ENCODE measurements at regions not wholly inside any gene's neighbourhood (a gene's known extent, or its start where the extent isn't known, plus 50 kb on each side); places are given as distances from the start of the nearest gene placed in this dataset.

GRCh38 chr7:13682626-13683025 is 306.8 kb downstream of the ETV1 start:
- intact Hi-C loops (cut with micrococcal nuclease): no loop called here
- no peak overlapping the region for H3K27ac Mint-ChIP-seq
- H3K9me3 Mint-ChIP-seq: peaks cover 3% of the 10 kb centered on the region
- no peak overlapping the region for H3K4me3 Mint-ChIP-seq (ENCODE audit: low read depth)
- no peaks in the 10 kb centered on the region for H3K4me1 Mint-ChIP-seq (ENCODE audit: low read depth)
- no peak for DNase-seq (ENCODE audit: low spot score)
- no peaks in the 10 kb centered on the region for H3K27me3 Mint-ChIP-seq (ENCODE audit: low read depth)
- H3K36me3 Mint-ChIP-seq (ENCODE audit: low read depth): no peaks in the 10 kb centered on the region

- H3K36me3 Mint-ChIP-seq (ENCODE audit: low read depth): no peaks in the 10 kb centered on the region
- no peak overlapping the region for H3K4me3 Mint-ChIP-seq (ENCODE audit: low read depth)
- H3K9me3 Mint-ChIP-seq: no peaks in the 10 kb centered on the region
- no peak overlapping the region for H3K27ac Mint-ChIP-seq
- H3K4me1 Mint-ChIP-seq (ENCODE audit: low read depth): no peaks in the 10 kb centered on the region
- intact Hi-C loops (cut with micrococcal nuclease): no loop called here
- no peak for DNase-seq (ENCODE audit: low spot score)
- no peaks in the 10 kb centered on the region for H3K27me3 Mint-ChIP-seq (ENCODE audit: low read depth)
Observed at GRCh38 chr7:13687500-13687899, 302.0 kb downstream of the ETV1 start.

GRCh38 chr7:13692548-13692947 is 296.9 kb downstream of the ETV1 start:
- no peaks in the 10 kb centered on the region for H3K9me3 Mint-ChIP-seq
- no peaks in the 10 kb centered on the region for H3K36me3 Mint-ChIP-seq (ENCODE audit: low read depth)
- intact Hi-C loops (cut with micrococcal nuclease): no loop called here
- H3K27ac Mint-ChIP-seq: no peak overlapping the region
- DNase-seq (ENCODE audit: low spot score): no peak
- no peak overlapping the region for H3K4me3 Mint-ChIP-seq (ENCODE audit: low read depth)
- H3K4me1 Mint-ChIP-seq (ENCODE audit: low read depth): no peaks in the 10 kb centered on the region
- H3K27me3 Mint-ChIP-seq (ENCODE audit: low read depth): no peaks in the 10 kb centered on the region

GRCh38 chr7:13702251-13702650 is 287.2 kb downstream of the ETV1 start:
- no peaks in the 10 kb centered on the region for H3K36me3 Mint-ChIP-seq (ENCODE audit: low read depth)

DNA sequence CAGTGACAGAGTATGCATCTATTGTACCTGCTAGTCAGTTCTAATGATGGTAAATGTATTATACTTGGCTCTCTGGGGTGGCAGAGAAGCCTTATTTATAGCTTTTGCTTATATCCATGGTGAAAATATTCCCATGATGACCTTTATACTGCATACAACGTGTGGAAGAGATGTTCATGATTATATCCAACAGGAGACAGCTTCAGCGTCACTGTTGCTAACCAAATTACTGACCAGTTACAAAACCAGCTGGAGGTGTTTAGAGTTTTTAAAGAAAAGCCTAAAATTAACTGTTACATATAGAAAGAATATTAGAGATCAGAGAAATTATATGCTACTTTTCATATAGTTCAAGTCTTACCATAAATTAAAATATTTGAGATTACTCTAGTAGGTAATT is 280.8 kb downstream of the ETV1 start:
- no peaks in the 10 kb centered on the region for H3K36me3 Mint-ChIP-seq (ENCODE audit: low read depth)
- DNase-seq (ENCODE audit: low spot score): no peak
- intact Hi-C loops (cut with micrococcal nuclease): no loop called here
- H3K27ac Mint-ChIP-seq: no peak overlapping the region
- H3K4me1 Mint-ChIP-seq (ENCODE audit: low read depth): no peaks in the 10 kb centered on the region
- H3K4me3 Mint-ChIP-seq (ENCODE audit: low read depth): no peak overlapping the region
- peaks cover 14% of the 10 kb centered on the region for H3K9me3 Mint-ChIP-seq
- no peaks in the 10 kb centered on the region for H3K27me3 Mint-ChIP-seq (ENCODE audit: low read depth)

More at GRCh38 chr7:13702251-13702650, 287.2 kb downstream of the ETV1 start:
- Mint-ChIP-seq H3K4me3 (ENCODE audit: low read depth) (no peak overlapping the region), H3K27me3 (ENCODE audit: low read depth) (no peaks in the 10 kb centered on the region), H3K4me1 (ENCODE audit: low read depth) (no peaks in the 10 kb centered on the region), H3K9me3 (peaks cover 14% of the 10 kb centered on the region), H3K27ac (no peak overlapping the region)
- intact Hi-C loops (cut with micrococcal nuclease): no loop called here
- no peak for DNase-seq (ENCODE audit: low spot score)

- H3K4me1 Mint-ChIP-seq (ENCODE audit: low read depth): no peaks in the 10 kb centered on the region
- H3K27ac Mint-ChIP-seq: no peak overlapping the region
- H3K4me3 Mint-ChIP-seq (ENCODE audit: low read depth): no peak overlapping the region
- no peaks in the 10 kb centered on the region for H3K27me3 Mint-ChIP-seq (ENCODE audit: low read depth)
- intact Hi-C loops (cut with micrococcal nuclease): no loop called here
- no peak for DNase-seq (ENCODE audit: low spot score)
- peaks cover 18% of the 10 kb centered on the region for H3K9me3 Mint-ChIP-seq
- H3K36me3 Mint-ChIP-seq (ENCODE audit: low read depth): no peaks in the 10 kb centered on the region
Observed at GRCh38 chr7:13713092-13713491, 276.4 kb downstream of the ETV1 start.

GRCh38 chr7:13715534-13715933 is 273.9 kb downstream of the ETV1 start:
- Mint-ChIP-seq H3K4me1 (ENCODE audit: low read depth) (no peaks in the 10 kb centered on the region), H3K27ac (no peak overlapping the region), H3K36me3 (ENCODE audit: low read depth) (no peaks in the 10 kb centered on the region), H3K9me3 (peaks cover 18% of the 10 kb centered on the region), H3K4me3 (ENCODE audit: low read depth) (no peak overlapping the region), H3K27me3 (ENCODE audit: low read depth) (no peaks in the 10 kb centered on the region)
- intact Hi-C loops (cut with micrococcal nuclease): no loop called here
- DNase-seq (ENCODE audit: low spot score): no peak

- DNase-seq (ENCODE audit: low spot score): no peak
- intact Hi-C loops (cut with micrococcal nuclease): no loop called here
- peaks cover 10% of the 10 kb centered on the region for H3K9me3 Mint-ChIP-seq
- no peaks in the 10 kb centered on the region for H3K27me3 Mint-ChIP-seq (ENCODE audit: low read depth)
- H3K4me3 Mint-ChIP-seq (ENCODE audit: low read depth): no peak overlapping the region
- no peaks in the 10 kb centered on the region for H3K4me1 Mint-ChIP-seq (ENCODE audit: low read depth)
- no peaks in the 10 kb centered on the region for H3K36me3 Mint-ChIP-seq (ENCODE audit: low read depth)
- no peak overlapping the region for H3K27ac Mint-ChIP-seq
Observed at GRCh38 chr7:13717031-13717430, 272.4 kb downstream of the ETV1 start.

- Mint-ChIP-seq H3K36me3 (ENCODE audit: low read depth) (no peaks in the 10 kb centered on the region), H3K27me3 (ENCODE audit: low read depth) (no peaks in the 10 kb centered on the region), H3K4me3 (ENCODE audit: low read depth) (no peak overlapping the region), H3K4me1 (ENCODE audit: low read depth) (no peaks in the 10 kb centered on the region), H3K9me3 (no peaks in the 10 kb centered on the region), H3K27ac (no peak overlapping the region)
- intact Hi-C loops (cut with micrococcal nuclease): no loop called here
- no peak for DNase-seq (ENCODE audit: low spot score)
Observed at GRCh38 chr7:13724191-13724976, 265.1 kb downstream of the ETV1 start.

- Mint-ChIP-seq H3K4me3 (ENCODE audit: low read depth) (no peak overlapping the region), H3K36me3 (ENCODE audit: low read depth) (no peaks in the 10 kb centered on the region), H3K27ac (no peak overlapping the region), H3K4me1 (ENCODE audit: low read depth) (no peaks in the 10 kb centered on the region), H3K27me3 (ENCODE audit: low read depth) (no peaks in the 10 kb centered on the region), H3K9me3 (no peaks in the 10 kb centered on the region)
- no peak for DNase-seq (ENCODE audit: low spot score)
- intact Hi-C loops (cut with micrococcal nuclease): no loop called here
Observed at GRCh38 chr7:13724977-13725566, 264.4 kb downstream of the ETV1 start.

DNA sequence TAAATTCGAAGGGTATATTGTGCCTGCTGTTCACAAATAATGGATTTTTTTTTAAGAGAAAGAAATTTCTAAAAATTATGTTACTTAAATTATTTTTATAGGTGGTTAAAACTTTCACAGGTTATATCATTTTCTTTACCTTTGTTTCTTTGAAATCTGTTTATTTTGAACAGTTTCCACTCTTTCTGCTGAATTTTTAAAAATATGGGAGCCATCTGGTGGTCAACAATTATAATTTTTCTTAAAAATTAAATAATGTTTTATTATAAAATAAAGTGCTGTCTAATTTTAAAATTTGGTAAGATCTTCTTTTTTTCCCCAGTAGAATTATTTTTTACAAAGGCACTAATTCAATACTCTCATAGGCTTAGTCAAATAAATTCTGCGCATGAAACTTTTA is 263.9 kb downstream of the ETV1 start:
- intact Hi-C loops (cut with micrococcal nuclease): no loop called here
- H3K4me3 Mint-ChIP-seq (ENCODE audit: low read depth): no peak overlapping the region
- H3K9me3 Mint-ChIP-seq: no peaks in the 10 kb centered on the region
- no peak overlapping the region for H3K27ac Mint-ChIP-seq
- DNase-seq (ENCODE audit: low spot score): no peak
- H3K36me3 Mint-ChIP-seq (ENCODE audit: low read depth): no peaks in the 10 kb centered on the region
- H3K27me3 Mint-ChIP-seq (ENCODE audit: low read depth): no peaks in the 10 kb centered on the region
- H3K4me1 Mint-ChIP-seq (ENCODE audit: low read depth): no peaks in the 10 kb centered on the region

- intact Hi-C loops (cut with micrococcal nuclease): no loop called here
- no peak overlapping the region for H3K4me3 Mint-ChIP-seq (ENCODE audit: low read depth)
Observed at GRCh38 chr7:13727279-13727678, 262.2 kb downstream of the ETV1 start.

DNA sequence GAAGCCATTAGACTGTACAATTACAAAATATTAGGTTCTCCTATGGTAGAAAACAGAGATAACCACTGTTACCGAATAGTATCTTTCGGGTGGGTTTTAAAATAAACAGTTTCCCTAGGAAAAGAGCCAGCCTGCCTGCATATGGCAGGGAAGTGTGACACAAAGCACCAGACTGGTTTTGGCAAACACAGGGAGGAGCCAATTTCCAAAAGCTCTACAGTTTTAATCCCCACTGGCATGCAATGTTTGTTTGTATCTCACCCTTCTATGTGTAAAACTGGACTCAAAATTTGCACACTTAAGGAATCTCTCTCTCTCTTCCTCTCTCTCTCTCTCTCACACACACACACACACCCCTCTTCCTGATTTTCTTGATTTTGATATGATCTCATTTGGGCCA is 261.7 kb downstream of the ETV1 start:
- Mint-ChIP-seq H3K9me3 (no peaks in the 10 kb centered on the region), H3K36me3 (ENCODE audit: low read depth) (no peaks in the 10 kb centered on the region), H3K4me3 (ENCODE audit: low read depth) (no peak overlapping the region), H3K27me3 (ENCODE audit: low read depth) (no peaks in the 10 kb centered on the region), H3K27ac (no peak overlapping the region), H3K4me1 (ENCODE audit: low read depth) (no peaks in the 10 kb centered on the region)
- DNase-seq (ENCODE audit: low spot score): no peak
- intact Hi-C loops (cut with micrococcal nuclease): no loop called here

More at GRCh38 chr7:13727279-13727678, 262.2 kb downstream of the ETV1 start:
- H3K27me3 Mint-ChIP-seq (ENCODE audit: low read depth): no peaks in the 10 kb centered on the region
- H3K4me1 Mint-ChIP-seq (ENCODE audit: low read depth): no peaks in the 10 kb centered on the region
- H3K36me3 Mint-ChIP-seq (ENCODE audit: low read depth): no peaks in the 10 kb centered on the region
- no peak overlapping the region for H3K27ac Mint-ChIP-seq
- no peak for DNase-seq (ENCODE audit: low spot score)
- H3K9me3 Mint-ChIP-seq: no peaks in the 10 kb centered on the region

All from activated T-helper 2 cell treated with anti-CD3 and anti-CD28 coated beads, Interferon-gamma antibody, Interleukin-2, Interleukin-4, amounts not matched to agents 10 μg/mL and 5 μg/mL and 100 μg/mL, durations not matched to agents 14 hours and 24 hours and 36 hours (primary cell).